Ascending aorta (tissue), 2 donors: ENCODE measurements at regions not wholly inside any gene's neighbourhood (a gene's known extent, or its start where the extent isn't known, plus 50 kb on each side); places are given as distances from the start of the nearest gene placed in this dataset.

Source experiments
- DNase-seq, 2 donors: peaks; one replicate each; pipeline ENCODE4 v3.0.0-alpha.2; 2019; ENCODE audit warnings: low spot score in 2 of 2
- H3K27ac ChIP-seq, 2 donors: fragments of 200-600 bp; sonication (generic); one replicate each; pipeline ENCODE4 v1.5.1; 2016 to 2017; ENCODE audit warnings: mild to moderate bottlenecking in 1 of 2
- H3K27me3 ChIP-seq: fragments of 200-600 bp; sonication (generic); one replicate; pipeline ENCODE4 v1.5.1; 2017
- H3K36me3 ChIP-seq, 2 donors: fragments of 200-600 bp; sonication (generic); one replicate each; pipeline ENCODE4 v1.5.1; 2016
- H3K4me1 ChIP-seq, 2 donors: fragments of 200-600 bp; sonication (generic); one replicate each; pipeline ENCODE4 v1.5.1; 2016 to 2017; ENCODE audit warnings: mild to moderate bottlenecking in 1 of 2
- H3K4me3 ChIP-seq, 2 donors: fragments of 200-600 bp; sonication (generic); one replicate each; pipeline ENCODE4 v1.5.1; 2016 to 2017; ENCODE audit warnings: mild to moderate bottlenecking in 1 of 2
- H3K9me3 ChIP-seq, 2 donors: fragments of 200-600 bp; sonication (generic); one replicate each; pipeline ENCODE4 v1.5.1; 2016
- intact Hi-C: fragments of 100-400 bp; cut with DNase I; formaldehyde crosslinking; loops from one replicate; pipeline ENCODE4 v1.15.1; 2023
- TF ChIP-seq, protein P1 (sequence below), 3 experiments: fragments of 200-600 bp in 2 of 3; fragments of 450-650 bp in 1 of 3; sonication (generic) in 2 of 3; IDR thresholded peaks; one replicate each; pipeline ENCODE4 v1.5.1; 2016 to 2019; ENCODE audit warnings: antibody characterized with exemption in 3 of 3, mild to moderate bottlenecking in 1 of 3, moderate library complexity in 1 of 3

DNA sequence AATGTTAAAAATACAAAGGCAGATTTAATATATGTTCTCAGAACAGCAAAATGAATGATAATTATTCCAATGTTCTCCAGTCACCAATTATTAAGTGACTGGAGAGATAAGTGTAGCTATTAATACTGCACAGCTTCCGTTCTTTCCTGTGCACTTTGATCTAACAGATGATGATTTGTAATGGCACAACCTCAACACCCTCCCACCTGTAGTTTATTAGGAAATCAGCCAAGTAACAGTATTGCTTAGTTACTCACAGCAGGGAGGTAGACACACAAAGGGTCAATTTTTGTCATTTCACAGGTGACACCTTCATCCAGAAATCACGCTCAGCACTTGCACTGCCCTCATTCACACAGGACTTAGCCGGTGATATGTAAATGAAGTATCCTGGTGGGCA, 688.1 kb downstream of the EPHA3 start:
- intact Hi-C loops: no loop called here
- Histone ChIP-seq H3K27me3 (no peaks in the 10 kb centered on the region), H3K4me1 (no peaks in the 10 kb centered on the region), H3K27ac (no peak overlapping the region), H3K4me3 (no peak overlapping the region), H3K9me3 (no peaks in the 10 kb centered on the region), H3K36me3 (no peaks in the 10 kb centered on the region)
- TF ChIP-seq, protein P1, sequence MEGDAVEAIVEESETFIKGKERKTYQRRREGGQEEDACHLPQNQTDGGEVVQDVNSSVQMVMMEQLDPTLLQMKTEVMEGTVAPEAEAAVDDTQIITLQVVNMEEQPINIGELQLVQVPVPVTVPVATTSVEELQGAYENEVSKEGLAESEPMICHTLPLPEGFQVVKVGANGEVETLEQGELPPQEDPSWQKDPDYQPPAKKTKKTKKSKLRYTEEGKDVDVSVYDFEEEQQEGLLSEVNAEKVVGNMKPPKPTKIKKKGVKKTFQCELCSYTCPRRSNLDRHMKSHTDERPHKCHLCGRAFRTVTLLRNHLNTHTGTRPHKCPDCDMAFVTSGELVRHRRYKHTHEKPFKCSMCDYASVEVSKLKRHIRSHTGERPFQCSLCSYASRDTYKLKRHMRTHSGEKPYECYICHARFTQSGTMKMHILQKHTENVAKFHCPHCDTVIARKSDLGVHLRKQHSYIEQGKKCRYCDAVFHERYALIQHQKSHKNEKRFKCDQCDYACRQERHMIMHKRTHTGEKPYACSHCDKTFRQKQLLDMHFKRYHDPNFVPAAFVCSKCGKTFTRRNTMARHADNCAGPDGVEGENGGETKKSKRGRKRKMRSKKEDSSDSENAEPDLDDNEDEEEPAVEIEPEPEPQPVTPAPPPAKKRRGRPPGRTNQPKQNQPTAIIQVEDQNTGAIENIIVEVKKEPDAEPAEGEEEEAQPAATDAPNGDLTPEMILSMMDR (IDR thresholded peaks at IDR 0.05): no peak
- DNase-seq: no peak

DNA sequence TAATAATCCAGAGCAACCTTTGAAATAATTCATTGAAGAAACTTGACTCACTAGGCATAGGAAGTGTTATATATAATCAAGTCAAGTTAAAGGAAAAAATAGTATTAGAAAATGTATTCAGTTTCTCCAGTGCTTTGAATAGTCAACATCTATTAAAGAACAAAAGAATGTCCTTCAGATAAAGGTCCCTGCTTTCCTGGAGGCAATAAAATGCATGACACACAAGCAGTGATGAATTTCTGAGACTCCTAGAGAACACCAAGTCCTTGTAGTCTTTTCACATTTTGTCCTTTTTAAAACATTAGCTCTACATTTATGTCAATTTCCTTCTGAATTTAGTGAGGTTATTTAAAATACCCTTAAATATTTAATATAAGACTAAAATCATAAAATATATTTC, 695.5 kb downstream of the EPHA3 start:
- DNase-seq: no peak

DNA sequence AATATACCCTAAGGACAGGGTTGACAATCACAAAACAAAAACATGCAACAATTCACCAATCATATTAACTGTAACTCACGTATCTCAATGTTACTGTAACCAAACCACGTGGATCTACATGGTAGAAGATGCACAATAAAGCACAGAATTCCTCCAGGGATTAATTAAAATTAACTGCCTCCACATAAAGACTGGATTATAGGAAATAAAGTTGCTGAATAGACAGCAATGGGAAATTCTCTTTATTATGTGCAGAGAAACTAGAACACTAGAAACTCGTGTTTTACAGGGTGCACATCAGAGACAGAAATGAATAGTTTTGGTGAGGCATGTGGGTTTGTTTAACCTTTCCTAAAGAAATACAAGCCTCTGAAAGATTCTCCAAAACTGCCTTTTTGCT, 696.3 kb downstream of the EPHA3 start:
- H3K27me3 ChIP-seq: no peaks in the 10 kb centered on the region
- H3K36me3 ChIP-seq: no peaks in the 10 kb centered on the region
- H3K27ac ChIP-seq: no peak overlapping the region
- H3K4me3 ChIP-seq: no peak overlapping the region
- TF ChIP-seq, protein P1 (IDR thresholded peaks at IDR 0.05): no peak
- intact Hi-C loops: no loop called here
- H3K4me1 ChIP-seq: no peaks in the 10 kb centered on the region
- no peak for DNase-seq
- H3K9me3 ChIP-seq: no peaks in the 10 kb centered on the region

More for the DNA sequence above, 695.5 kb downstream of the EPHA3 start:
- TF ChIP-seq, protein P1 (IDR thresholded peaks at IDR 0.05): no peak
- Histone ChIP-seq H3K36me3 (no peaks in the 10 kb centered on the region), H3K27me3 (no peaks in the 10 kb centered on the region), H3K4me3 (no peak overlapping the region), H3K27ac (no peak overlapping the region), H3K9me3 (no peaks in the 10 kb centered on the region), H3K4me1 (no peaks in the 10 kb centered on the region)
- intact Hi-C loops: no loop called here

DNA sequence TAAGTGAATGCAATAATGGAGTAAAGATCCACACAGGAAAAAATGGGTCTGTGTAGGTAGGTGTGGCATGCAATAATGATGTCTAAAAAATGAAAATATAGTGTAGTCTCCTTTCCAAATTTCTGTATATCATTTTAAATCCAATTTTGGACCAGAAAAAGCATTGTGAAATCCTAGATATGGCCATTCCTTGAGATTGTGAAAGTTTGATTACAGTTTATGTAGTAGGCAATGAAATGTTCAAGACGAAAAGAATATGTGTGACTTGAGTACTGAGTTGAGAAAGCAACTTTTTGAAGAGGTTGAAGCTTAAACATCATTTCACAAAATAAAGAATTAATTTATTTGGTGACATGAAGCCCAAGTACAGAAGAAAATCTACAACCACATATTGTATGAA, 698.7 kb downstream of the EPHA3 start:
- no peaks in the 10 kb centered on the region for H3K9me3 ChIP-seq
- no peak overlapping the region for H3K27ac ChIP-seq
- intact Hi-C loops: no loop called here
- H3K27me3 ChIP-seq: no peaks in the 10 kb centered on the region
- no peak for DNase-seq
- no peaks in the 10 kb centered on the region for H3K36me3 ChIP-seq
- TF ChIP-seq, protein P1 (IDR thresholded peaks at IDR 0.05): no peak
- H3K4me3 ChIP-seq: no peak overlapping the region
- H3K4me1 ChIP-seq: no peaks in the 10 kb centered on the region

DNA sequence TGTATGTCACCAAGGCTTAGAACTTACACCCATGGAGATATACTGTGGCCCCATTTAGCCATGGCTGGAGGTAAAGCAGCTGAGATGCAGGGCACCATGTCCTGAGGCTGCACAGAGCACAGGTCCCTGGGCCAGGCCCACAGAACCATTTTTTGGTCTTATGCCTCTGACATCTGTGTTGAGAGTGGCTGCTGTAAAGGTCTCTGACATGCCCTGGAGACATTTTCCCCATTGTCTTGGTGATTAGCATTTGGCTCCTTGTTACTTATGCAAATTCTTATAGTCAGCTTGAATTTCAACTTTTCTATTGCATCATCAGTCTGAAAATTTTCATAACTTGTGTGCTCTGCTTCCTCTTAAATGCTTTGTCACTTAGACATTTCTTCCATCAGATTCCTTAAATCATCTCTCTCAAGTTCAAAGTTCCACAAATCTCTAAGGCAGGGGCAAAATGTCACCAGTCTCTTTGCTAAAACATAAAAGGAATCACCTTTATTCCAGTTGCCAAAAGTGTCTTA, 701.3 kb downstream of the EPHA3 start:
- Histone ChIP-seq H3K9me3 (no peaks in the 10 kb centered on the region), H3K4me1 (no peaks in the 10 kb centered on the region), H3K36me3 (no peaks in the 10 kb centered on the region), H3K27me3 (no peaks in the 10 kb centered on the region), H3K27ac (no peak overlapping the region), H3K4me3 (no peak overlapping the region)
- intact Hi-C loops: no loop called here
- TF ChIP-seq, protein P1 (IDR thresholded peaks at IDR 0.05): no peak
- DNase-seq: no peak

DNA sequence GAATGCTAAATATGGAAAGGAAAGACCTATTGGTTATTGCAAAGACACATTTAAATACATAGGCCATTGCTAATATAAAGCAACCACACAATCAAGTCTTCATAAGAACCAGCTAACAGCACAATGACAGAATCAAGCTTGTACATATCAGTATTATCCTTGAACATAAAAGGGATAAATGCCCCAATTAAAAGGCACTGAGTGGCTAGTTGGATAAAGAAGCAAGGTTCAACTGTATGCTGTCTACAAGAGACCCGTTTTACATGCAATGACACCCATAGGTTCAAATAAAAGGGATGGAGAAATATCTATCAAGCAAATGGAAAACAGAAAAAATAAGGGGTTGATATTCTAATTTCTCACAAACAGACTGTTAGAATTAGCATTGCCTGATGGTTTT, 706.1 kb downstream of the EPHA3 start:
- no peak overlapping the region for H3K27ac ChIP-seq
- TF ChIP-seq, protein P1 (IDR thresholded peaks at IDR 0.05): no peak
- no peaks in the 10 kb centered on the region for H3K4me1 ChIP-seq
- no peak overlapping the region for H3K4me3 ChIP-seq
- H3K9me3 ChIP-seq: no peaks in the 10 kb centered on the region
- no peaks in the 10 kb centered on the region for H3K36me3 ChIP-seq
- no peaks in the 10 kb centered on the region for H3K27me3 ChIP-seq
- no peak for DNase-seq
- intact Hi-C loops: no loop called here
